HG03442 (cell line): ENCODE measurements at regions not wholly inside any gene's neighbourhood (a gene's known extent, or its start where the extent isn't known, plus 50 kb on each side); places are given as distances from the start of the nearest gene placed in this dataset.
A peak's percentile ranks its signal among the peaks of the same experiment; 100 is the strongest.

Source experiments
- ATAC-seq: cut with Tn5 transposase; IDR thresholded peaks from one replicate; pipeline ENCODE4 v1.9.1; 2021; ENCODE audit warnings: mild to moderate bottlenecking, moderate library complexity; ENCODE audit not compliant: unreplicated experiment

- no peak for ATAC-seq
Measured at GRCh38 chr2:55973673-55974072, 50.1 kb upstream of the EFEMP1 start.

GRCh38 chr2:55976681-55977080, 53.1 kb upstream of the EFEMP1 start:
- no peak for ATAC-seq

DNA sequence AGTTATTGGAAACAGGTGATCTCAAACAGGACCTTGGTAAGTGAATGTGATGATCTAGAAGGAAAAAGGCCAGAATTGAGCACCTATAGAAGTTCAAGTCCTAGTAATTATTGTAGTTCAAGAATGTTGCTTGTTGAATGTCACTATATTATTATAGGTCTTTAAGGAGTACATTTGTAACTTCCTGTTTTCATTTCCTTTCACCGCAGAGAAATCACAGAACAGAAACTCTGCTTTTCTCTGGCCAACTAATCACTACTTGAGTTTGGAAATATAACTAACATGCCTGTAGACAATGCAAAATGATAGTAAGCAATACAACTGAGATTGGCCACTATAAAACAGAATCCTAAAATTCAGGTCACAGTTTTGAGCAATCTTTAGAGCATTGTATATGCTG, 61.8 kb upstream of the EFEMP1 start:
- peak; percentile 89 for ATAC-seq

GRCh38 chr2:55986001-55986400, 62.4 kb upstream of the EFEMP1 start:
- no peak for ATAC-seq

DNA sequence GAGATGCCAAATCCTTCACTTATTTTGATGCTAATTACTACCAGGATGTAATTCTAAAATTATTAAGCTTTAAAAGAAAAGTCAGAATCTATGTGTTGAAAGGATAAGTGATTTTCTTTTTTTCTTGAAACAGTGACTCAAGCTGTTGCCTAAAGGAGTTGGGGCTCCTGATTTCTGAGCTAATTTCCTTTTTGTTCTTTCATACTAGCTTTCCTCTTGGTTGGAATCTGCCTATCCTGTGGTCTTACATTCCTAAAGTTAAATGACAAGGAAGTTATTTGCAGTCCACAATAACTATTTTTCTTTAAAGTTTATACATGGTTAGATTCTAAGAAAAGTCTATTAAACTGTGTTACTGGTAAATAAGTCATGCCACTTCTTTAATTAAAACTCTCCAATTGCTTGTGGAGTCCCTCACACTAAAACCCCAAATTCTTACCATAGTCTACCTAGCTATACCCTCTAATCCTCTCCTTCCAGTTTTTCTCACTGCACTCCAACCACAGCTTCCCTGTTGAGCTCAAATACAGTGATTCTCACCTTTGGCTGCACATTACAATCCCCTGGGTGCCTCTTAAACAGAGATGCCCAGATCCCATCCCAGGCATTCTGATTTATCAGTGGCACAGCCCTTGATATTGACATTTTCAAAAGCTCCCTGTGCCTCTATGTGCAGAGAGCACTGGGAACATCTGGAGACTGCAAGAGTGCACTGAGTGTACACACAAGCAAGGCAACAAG, 63.3 kb upstream of the EFEMP1 start:
- ATAC-seq: no peak

DNA sequence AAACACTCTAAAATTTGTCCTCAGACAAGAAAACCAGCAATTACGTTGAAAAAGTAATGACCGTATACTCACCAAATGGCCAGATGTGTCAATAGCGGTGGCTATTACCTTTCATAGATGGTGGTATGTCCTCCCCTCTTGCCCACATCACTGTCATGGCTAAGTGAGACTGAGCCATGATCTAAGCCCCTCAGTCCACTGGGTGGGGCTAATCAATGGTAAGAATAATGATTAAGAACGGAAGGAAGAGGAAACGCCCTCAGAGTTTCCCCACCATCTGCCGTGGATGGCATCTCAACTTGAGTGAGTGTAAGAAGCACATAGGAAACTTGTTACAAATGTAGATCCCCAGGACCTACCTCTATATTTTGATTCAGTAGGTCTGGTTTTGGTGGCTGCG, 65.8 kb upstream of the EFEMP1 start:
- no peak for ATAC-seq

- ATAC-seq: no peak
Measured at GRCh38 chr2:55992455-55992854, 68.9 kb upstream of the EFEMP1 start.

DNA sequence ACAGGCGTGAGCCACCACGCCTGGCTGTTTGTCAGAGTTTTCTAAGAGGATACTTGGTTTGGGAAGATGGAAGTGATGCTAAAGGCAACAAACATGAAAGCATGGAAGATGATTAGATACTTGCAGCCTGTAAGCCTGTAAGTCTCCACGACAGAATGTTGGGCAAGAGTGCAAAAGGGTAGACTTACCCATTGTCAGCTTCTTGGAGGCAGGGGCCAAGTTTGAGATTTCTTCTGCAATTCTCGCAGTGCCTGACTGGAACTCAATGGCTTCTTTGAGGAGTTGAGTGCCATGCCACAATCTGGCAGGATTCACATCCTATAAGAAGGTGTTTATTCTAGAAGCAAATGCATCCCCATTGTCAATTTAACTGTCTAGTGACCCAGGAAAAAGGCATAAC, 70.1 kb upstream of the EFEMP1 start:
- ATAC-seq: no peak

DNA sequence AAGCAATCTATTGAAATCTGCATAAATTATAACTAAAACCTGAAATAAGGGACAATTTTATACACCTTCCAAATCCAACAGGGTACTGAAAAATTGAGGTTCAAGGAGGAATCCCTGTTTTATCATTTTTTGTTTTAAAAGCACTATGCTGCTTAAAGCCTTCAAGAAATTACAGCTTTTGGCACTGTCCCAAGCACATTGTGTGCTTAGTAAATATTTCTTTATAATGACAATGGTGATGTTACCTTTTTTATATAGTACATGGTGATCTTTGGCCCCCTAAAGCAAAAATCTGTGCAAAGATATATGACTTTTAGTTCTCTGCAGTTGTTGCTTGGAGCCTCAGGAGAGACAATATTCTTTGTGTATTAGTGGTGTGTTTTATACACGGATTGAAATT, 71.6 kb upstream of the EFEMP1 start:
- no peak for ATAC-seq

DNA sequence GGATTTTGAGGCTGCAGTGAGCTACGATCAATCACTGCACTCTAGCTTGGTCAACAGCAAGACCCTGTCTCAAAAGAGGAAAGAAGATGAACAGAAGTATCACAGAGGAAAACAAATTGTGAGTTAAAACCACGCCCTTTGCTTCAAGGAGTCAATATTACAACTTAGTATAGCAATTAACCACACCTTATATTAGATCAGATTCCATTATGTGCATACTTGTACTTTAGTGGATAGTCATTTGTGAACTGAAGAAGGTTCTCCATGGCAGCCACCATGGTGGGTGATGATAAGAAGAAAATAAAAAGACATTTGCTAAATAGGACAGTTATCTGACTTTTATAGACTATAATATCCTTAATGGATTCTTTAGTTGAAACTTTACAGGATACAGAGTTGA, 72.3 kb upstream of the EFEMP1 start:
- no peak for ATAC-seq

GRCh38 chr2:55999231-55999630, 75.6 kb upstream of the EFEMP1 start:
- no peak for ATAC-seq

- ATAC-seq: no peak
Measured at GRCh38 chr2:55999790-56000189, 76.2 kb upstream of the EFEMP1 start.

DNA sequence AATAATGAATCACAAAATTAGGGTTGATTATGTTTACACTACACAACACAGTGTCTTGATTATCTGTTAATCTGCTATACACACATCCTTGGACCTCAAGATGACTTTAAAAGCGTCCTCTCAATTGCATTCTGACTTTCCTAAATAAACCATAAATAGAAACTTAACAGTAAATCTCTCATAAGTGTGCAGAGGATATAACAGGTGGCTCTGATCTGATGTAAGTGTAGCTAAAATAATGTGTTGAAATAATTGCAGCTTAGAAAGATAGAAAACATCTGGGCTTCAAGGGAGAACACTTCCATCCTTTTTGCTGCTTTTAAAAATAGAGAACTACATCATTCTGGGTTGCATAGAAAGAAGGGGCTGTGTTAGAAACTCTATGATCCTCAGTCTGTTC, 78.4 kb upstream of the EFEMP1 start:
- no peak for ATAC-seq

GRCh38 chr2:56008661-56009431, 85.3 kb upstream of the EFEMP1 start:
- no peak for ATAC-seq

- ATAC-seq: no peak
Measured at GRCh38 chr2:56009758-56010458, 86.3 kb upstream of the EFEMP1 start.

- no peak for ATAC-seq
Measured at GRCh38 chr2:56011624-56012023, 88.0 kb upstream of the EFEMP1 start.

GRCh38 chr2:56012221-56012765, 88.7 kb upstream of the EFEMP1 start:
- no peak for ATAC-seq

DNA sequence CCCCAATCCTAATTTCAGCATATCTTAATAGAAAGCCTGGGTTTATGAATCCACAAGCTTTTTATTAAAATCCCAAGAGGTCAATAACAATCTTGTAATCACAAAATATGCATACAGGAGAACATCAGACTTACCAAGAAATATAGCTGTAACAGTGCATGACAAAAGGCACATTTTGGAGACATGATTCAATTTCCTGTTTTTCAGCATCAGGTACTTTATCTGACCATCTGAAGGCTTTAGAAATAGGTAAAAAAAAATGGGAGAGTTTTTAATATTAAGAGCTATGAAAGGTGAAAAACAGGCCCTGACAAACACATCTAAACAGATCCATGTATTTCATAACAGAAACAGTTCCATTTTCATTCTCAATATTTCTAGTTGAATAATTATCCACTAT, 89.9 kb upstream of the EFEMP1 start:
- no peak for ATAC-seq

GRCh38 chr2:56014046-56014730, 90.6 kb upstream of the EFEMP1 start:
- no peak for ATAC-seq

- no peak for ATAC-seq
Measured at GRCh38 chr2:56015711-56016115, 92.1 kb upstream of the EFEMP1 start.

DNA sequence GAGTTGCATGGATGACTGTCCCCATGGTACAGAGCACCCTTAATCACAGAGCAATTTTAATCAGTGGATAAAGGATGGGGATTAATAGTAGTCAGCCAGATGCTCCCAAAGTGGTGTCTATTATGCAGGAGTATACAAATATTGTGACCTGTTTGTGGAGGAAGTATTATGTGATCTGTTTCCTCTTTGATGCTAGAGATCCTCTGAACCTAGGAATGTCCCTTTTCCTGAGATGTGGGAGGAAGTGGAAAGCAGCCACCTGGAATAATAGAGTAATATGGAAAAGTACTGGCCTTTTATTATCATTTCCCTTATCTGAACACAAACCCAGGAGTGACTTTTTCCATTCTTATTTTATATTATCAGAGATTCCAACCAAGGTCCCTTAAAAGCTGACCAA, 94.2 kb upstream of the EFEMP1 start:
- ATAC-seq: no peak
